Right hindlimb (tissue), 1 donor: ENCODE measurements at regions not wholly inside any gene's neighbourhood (a gene's known extent, or its start where the extent isn't known, plus 50 kb on each side); places are given as distances from the start of the nearest gene placed in this dataset.

Experiments
- DNase-seq: peaks from one replicate; pipeline ENCODE4 v3.0.0-alpha.2; 2018

DNA sequence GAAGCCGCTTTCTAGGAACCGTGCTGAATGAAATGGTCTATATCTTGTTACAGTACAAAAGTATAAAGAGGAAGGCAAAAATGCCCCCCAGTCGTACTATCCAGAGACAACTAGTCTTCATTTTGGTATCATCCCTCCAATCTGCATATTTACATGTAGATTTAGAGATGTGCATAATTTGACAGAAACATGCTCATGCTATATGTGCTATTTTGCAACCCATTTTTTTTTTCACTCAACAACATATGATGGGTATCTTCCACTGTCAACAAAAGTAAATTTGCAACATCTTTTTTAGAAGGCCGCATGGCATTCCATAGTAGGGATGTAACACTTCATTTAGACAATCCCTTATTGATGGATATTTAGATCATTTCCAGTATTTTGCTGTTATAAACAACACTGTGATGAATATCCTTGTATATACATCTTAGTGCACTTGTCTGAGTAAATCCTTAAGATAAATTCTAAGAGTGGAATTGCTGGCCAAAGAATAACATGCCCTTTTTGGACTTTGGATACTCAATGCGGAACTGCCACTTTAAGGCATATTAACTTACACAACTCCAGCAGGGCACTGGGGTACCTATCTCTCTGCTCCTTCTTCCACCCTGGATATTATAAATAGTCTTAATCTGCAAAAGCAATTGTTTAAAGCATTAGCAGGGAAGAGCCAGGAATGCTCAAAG is 71.1 kb upstream of the SH3PXD2B start:
- no peak for DNase-seq

DNA sequence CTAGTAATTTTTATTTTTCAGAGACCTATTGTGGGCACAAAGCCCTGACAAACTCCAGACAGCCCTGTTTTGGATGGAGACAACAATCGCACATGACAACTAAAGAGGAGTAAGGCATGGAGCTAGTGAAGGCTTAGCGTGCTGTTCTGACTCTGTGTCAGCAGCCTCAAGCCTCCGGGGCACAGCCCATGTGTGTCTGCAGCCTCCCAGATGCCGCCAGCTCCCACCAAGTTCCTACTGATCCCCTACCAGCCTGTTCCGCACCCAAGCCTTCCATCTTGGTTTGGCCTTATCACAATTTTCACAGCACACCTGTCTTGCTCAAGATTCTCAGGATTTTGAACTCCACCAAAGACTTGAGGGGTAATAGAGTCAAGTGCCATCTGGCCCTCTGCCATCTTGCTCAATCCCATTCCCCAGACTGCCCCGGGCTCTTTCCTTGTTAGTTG is 70.3 kb upstream of the SH3PXD2B start:
- no peak for DNase-seq

DNA sequence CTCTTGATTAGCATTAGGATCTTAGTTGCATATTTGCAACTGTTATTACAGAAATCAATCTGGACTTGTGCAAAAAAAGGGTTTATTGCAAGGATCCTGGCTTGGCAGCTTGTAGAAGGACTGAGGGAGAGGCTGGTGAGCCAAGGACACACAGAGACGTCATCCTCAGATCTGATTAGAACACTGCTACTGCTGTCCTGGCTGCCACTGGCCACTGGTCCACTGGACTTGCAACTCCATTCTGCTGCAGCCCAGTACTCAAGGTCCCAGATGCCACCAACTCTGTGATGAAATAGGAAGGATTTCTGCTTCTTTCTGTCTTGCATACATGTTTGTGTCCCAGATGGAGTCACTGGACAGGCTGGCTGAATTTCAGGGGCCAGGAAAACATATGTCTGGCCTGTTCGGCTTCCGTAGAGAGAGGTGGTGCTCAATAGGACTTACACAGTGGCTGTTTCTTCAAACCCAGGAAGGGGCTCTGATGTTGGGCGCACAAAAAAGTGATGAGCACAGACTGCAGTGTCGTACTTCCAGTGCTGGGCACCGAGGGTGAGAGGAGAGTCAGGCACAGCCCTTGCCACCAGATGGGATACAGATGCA is 68.9 kb upstream of the SH3PXD2B start:
- DNase-seq = no peak

DNA sequence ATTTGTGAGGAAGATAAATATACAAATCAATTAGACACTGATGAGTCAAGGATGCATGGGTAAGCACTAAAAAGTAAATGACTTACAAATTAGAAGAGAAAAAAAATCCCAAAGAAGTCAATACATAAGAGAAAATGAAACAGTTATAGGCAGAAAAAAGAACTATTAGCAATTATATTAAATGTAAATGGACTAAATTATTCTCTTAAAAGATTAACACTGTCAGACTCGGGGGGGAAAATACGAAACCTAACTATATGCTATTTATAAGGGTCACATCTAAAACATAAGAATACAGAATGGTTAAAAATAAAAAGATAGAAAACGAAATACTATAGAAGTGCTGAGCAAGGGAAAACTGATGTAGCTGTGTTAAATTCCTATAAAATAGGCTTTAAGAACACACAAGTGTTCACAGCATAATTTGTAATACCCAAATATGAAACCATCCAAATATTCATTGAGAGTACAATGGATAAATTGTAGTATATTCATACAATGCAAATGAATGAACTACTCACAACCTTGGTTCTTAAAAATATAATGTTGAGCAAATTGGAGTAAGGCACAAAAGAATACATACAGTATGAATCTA is 67.1 kb upstream of the SH3PXD2B start:
- no peak for DNase-seq

DNA sequence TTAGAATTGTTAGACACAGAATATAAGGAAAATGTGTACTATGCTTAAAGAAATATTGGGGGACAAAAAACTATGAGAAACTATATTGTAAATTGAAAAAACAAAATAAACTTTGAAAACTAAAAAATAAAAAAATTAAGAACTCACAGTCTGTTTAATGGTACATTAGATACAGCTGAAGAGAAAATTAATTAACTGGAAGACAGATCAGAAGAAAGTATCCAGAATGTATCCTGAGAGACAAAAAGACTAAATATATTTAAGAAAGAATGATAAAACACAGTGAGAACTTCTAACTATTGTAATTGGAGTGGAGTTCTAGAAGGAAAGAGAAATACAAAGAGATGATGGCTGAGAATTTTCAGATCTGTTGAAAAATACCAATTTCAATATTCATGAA is 57.6 kb upstream of the SH3PXD2B start:
- no peak for DNase-seq

DNA sequence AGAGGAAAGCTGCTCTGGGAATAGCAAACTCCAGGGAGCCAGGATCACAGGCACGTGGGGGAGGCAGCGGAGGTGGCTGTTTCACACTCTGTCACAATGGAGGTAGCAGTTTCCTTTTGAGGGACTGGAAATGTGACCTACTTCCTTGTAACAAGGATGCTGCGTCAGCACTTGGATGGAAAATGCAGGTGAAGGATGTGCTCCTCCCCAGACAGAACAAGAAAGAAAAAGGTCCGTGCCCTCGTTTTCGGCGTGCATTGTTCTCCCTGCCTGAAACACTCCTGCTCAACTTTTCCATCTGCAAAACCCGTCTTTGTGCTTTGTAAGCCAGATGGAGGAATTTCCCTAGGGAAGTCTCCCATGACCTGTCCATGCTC is 55.1 kb upstream of the SH3PXD2B start:
- DNase-seq = no peak

DNA sequence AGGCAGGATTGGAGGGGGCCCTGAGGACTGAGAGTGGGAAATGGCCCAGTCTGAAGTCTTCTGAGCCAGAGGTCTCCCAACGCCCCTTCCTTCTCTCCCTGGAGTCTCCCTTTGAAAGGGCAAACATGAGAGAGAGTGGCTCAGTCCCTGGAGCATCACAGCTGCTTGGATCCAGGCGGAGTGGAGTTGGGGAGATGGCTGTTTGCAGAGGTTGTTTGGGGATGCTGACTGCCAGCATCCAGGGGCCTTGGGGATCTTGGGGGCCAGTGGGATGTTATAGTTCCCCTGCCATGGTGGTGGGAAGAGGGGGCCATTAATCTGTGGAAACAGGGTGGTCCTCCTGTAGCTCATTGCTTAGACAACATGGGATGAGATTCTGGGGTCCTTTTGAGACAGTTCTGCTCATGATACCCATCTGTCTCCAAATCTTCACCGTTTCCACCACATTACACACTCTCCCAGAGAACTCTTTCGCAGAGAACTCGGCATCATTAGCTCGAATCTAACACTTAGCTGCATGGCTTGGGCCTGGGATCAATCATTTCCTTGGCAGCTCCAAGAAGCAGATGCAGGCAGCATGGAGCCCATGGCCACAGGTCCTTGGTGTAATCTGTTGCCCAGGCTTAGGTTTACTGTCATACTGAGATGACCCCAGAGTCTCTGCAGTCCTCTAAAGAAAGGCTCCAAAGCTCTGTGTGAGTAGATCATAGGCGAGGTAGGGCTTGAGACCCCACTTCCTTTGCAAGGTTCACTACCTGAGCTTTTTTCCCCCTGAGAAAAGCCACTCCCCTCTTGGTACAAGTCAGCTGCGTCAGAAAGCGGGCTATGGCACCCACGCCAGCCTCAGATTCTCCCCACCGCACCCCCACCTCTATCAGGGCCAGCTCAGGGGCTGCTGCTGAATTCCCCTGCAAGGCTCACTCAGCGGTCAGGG is 54.4 kb upstream of the SH3PXD2B start:
- peak; percentile 8 for DNase-seq

DNA sequence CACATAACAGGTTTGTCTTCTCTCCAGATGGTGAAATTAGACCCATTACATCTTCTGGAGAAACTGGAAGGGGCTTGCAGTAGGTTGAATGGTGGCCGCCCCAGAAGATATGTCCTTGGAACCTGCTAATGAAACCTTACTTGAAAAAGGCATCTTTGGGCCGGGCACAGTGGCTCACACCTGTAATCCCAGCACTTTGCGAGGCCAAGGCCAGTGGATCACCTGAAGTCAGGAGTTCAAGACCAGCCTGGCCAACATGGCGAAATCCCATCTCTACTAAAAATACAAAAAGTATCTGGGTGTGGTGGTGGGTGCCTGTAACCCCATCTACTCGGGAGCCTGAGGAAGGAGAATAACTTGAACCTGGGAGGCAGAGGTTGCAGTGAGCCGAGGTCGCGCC is 53.2 kb upstream of the SH3PXD2B start:
- DNase-seq = peak; percentile 2

DNA sequence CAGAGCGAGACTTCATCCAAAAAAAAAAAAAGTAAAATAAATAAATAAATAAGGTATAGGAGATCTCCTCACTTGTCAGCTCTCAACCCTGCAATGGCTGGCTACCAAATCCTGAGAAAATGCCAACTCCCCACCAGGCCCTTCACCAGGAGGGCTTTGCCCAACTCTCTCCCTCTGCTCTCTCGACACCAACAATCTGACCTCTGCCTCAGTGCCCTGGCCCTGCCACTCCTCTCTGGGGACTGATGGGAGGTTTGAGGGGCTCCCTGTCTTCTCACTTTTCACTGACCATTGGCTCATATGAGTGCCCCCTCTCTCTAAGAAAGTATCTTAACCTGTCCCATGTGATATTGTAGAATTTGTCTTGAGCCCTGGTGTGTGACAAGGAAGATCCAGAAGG is 52.6 kb upstream of the SH3PXD2B start:
- DNase-seq = no peak

DNA sequence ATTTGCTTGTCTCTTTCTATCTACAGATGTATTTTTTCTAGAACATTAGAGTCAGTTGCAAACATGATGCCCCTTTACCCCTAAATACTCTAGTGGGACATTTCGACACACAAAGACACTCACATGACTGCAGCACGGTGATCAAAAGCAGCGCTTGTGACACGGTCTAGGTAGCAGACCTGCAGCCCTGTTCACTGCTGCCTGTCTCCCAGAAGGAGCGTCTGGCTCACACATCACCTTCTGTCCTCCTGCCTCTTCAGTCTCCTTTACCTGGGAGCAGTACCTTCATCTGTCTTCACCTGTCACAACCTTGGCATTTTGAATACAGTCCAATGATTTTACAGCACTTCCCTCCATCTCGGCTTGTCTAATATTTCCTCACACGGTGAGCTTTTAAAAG is 51.9 kb upstream of the SH3PXD2B start:
- no peak for DNase-seq

DNA sequence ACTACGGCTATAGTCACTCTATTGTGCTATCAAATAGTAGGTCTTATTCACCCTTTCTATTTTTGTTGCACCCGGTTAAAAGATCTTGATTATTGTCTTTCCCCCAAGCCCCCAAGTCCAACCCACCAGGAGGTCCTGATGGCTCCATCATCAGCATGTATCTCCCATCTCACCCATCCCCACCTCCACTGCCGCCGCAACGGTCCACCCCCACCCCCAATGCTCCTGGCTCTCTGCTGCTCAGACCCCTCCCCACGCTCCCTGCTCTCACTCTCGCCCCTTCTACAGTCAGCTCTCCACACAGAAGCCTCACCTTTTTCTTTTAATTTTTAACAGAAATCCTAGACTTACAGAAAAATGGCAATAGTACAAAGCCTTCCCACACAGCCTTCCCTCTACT is 51.5 kb upstream of the SH3PXD2B start:
- DNase-seq = no peak

DNA sequence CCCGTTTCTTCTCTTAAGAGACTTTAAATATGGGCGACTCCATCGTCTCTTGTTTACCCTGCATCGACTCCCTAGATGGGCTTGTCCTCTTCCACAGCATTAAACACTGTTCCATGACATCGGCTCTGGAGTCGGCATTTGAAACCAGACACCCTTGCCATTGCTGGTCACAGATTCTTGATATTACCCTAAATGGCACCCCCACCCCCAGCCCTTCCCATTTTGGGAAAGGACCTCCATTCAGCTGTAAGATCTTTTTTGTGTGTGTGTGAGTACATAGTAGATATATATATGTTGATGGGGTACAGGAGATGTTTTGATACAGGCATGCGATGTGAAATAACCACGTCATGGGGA is 51.1 kb upstream of the SH3PXD2B start:
- no peak for DNase-seq

DNA sequence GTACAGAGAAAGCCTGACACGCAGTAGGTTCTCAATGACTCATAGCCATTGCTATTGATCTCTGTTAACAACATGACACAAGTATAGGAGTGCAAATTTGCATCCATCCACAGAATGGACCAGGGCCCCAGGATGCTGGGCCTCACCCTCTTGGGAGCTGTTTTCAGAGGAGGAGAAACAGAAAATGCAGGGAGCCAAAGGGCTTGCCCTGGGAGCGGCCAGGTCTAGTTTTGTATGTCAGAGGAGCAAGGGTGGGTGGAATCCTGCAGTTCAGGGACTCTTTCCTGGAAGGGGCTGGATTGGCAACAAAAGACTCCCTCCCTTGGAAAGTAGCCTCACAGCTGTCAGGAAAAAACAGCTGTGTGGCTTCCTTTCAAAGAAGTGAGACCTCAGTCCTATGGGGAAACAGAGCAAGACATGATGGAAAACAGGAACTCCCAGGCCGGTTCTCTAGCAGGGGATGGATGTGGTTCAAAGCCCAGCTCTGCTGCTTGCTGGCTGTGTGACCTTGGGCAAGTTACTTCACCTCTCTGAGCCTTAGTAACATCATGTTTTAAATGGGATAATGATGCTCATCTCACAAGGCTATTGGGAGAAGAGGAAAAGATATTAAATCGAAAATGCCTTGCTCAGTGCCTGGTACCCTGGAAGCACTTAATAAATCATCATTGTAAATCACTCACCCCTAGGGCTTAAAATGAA is 50.5 kb upstream of the SH3PXD2B start:
- peak; percentile 86 for DNase-seq

DNA sequence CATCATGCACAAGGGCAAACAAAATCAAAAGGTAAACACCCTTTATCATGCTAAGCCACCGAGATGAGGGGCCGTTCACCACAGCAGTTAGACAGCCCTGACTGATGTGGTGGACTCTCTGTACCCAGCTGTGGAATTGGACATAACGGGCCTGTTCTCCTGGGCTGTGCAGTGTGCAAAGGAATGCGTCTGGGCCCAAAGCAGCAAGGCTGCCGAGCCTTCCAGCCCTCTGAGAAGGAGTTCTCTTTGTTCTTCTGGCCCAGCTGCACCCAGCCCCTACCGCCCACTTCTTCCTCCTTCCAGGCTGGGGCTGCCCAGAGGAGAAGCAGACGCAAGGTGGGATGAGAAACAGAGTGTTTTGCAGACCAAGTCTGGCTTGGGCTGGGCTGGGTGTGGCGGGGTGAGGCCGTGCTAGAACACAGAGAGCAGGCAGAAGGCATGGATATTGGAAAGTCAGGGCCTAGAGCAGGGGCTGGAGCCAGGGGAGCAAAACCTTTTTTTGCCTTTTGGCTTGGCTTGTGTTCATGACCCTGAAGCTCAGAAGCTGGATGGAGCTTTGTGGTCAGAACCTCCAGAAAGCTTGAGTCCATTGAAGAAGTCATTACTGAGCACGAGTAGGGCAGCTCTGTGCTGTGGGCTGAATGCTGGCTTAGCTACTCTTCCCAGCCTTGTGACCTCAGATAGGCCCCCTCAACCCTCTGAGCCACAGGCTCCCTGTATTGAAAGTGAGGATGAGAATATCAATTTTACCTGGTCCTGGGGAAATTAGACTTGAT is 49.8 kb upstream of the SH3PXD2B start:
- DNase-seq = peak; percentile 60
